ENCODE measurements at regions not wholly inside any gene's neighbourhood (a gene's known extent, or its start where the extent isn't known, plus 50 kb on each side); places are given as distances from the start of the nearest gene placed in this dataset.

DNA sequence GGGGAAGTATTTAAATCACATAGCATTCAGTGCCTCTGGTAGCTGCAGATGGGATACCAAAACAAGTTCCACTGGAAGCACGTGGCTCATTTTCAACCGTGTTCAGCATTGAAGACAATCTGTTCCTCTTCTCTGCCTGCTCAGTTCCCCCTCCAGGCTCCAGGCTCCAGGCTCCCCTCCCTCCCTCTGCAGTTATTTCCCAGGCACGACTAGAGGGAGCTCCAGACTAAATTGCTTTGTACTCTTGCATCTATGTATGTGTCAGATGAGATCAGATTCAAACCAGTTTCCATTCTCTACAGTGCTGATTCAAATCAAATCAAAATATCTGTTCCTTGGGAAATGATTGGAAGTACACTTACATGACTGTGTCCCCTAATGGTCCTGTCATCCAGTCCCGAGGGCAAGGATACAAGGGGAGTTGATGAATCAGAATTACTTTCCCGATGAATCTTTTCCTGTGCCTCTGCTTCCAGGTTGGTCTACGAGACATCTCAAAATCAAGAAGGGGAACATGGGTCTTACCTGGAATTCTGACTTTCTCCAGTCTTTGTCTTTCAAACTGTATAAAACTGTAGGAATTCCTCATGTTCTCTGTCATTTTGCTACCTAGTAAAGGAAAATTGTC is 600.5 kb downstream of the EDEM1 start:
- TF ChIP-seq CTCF (IDR thresholded peaks at IDR 0.05; ENCODE audit: insufficient read depth, low read depth, low read length) (peak; percentile 20), EZH2 (IDR thresholded peaks at IDR 0.05; ENCODE audit: insufficient read depth, low read length) (no peak)
